AG20443 (cell line): ENCODE measurements at regions not wholly inside any gene's neighbourhood (a gene's known extent, or its start where the extent isn't known, plus 50 kb on each side); places are given as distances from the start of the nearest gene placed in this dataset.
"Not testable (repeated sequence)": the region's sequence is repeated elsewhere in the genome, so short reads cannot be mapped to it uniquely, and the experiment has no call there.

Source experiments
- DNase-seq: peaks from one replicate; pipeline ENCODE4 v3.0.0; 2012; ENCODE audit warnings: low spot score, mixed read lengths

DNA sequence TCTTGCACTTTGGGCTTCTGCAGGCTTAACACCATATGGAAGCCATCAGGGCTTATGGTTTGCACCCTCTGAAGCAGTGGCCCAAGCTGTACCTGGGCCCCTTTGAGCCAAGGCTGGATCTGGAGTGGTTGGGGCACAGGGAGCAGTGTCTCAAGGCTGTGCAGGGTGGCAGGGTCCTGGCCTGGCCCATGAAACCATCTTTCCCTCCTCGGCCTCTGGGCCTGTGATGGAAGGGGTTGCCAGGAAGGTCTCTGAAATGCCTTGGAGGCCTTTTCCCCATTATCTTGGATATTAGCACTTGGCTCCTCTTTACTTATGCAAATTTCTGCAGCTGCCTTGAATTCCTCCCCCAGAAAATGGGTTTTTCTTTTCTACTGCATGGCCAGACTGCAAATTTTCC lies 134.7 kb upstream of the USP9X start:
- no peak for DNase-seq

DNA sequence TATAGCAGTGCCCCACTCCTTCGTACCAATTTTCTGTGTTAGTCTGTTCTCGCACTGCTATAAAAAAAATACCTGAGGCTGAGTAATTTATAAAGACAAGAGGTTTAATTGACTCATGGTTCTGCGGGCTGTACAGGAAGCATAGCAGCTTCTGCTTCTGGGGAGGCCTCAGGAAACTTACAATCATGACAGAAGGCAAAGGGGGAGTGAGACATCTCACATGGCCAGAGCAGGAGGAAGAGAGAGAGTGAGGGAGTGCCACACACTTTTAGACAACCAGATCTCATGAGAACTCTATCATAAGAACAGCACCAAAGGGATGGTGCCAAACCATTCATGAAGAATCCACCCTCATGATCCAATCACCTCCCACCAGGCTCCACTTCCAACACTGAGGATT lies 133.8 kb upstream of the USP9X start:
- DNase-seq = not testable (repeated sequence)

DNA sequence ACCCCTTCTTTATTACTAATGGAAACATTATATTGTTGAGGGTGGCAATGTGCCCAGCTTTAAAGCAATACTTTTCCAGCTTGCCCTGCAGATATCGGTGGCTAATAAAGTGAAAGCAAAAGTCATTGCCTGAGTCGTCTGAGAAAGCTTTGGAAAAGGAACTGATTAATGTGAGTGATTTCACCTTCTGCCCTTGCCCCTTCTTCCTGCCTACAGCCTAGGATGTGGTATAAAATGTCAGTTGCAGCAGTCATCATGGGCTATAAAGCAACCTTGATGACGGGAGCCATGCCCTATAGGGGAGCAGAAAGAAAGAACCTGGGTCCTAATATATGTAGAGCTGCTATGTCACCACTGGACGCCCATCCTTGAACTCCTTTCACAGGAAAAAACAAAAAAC lies 132.4 kb upstream of the USP9X start:
- peak; percentile 14 for DNase-seq

DNA sequence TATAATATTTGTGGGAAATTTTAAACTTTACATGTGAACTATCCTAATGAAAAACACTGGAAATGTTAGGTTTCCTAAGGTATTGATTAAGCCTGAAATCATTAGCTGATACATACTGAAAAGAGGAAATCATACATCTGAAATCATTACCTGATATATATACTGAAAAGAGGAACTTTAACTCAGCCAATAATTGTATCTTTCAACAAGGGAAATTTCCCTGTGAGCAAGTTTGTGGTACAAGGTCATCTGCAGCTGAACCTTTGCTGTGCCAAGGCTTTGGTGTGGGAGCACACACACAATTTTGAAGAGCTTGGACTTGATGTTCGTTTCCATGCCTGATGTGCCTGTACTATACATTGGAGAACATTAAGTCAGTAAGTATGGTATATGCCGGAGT lies 131.9 kb upstream of the USP9X start:
- DNase-seq = no peak

DNA sequence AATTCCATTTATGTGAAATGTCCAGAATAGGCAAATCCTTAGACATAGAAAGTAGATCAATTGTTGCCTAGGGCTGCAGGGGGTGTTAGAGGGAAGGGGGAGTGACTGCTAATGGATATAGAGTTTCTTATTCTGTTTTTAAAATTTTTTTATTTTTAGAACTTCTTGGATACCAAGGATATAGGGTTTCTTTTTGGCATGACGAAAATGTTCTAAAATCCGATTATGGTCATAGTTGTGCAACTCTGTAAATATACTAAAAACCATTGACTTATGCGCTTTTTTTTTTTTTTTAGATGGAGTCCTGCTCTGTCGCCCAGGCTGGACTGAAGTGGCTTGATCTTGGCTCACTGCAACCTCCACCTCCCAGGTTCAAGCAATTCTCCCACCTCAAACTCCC lies 125.2 kb upstream of the USP9X start:
- DNase-seq = no peak

DNA sequence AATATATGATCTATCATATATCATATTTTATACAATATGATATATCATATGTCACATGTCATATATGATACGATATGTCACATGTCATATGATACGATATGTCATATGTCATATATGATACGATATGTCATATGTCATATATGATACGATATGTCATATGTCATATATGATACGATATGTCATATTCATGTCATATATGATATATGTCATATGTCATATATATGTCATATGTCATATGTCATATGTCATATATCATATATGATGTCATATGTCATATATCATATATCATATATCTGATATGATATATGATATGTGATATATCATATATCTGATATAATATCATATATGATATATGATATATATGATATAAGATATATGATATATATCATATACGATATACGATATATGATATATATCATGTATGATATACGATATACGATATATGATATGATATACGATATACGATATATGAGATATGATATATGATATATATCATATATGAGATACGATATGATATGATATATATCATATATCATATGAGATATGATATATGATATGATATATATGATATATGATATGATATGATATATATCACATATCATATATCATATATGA lies 122.3 kb upstream of the USP9X start:
- no peak for DNase-seq

DNA sequence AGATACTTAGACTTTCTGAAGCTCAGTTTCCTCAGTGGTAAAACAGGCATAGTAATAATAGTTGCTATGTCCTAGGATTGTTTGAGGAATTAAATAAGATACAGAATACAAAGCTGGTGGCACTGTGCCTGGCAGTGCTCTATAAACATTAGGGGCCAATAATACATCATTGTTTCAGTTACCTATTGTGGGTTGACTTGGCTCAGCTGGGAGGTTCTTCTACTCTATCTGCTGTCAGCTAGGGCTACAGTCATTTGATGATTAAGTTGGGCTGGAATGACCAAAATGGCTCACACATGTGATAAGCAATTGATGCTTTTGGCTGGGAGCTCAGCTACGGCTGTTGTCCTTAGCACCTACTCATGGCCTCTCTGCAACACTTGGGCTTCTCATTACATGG lies 121.2 kb upstream of the USP9X start:
- DNase-seq = no peak

DNA sequence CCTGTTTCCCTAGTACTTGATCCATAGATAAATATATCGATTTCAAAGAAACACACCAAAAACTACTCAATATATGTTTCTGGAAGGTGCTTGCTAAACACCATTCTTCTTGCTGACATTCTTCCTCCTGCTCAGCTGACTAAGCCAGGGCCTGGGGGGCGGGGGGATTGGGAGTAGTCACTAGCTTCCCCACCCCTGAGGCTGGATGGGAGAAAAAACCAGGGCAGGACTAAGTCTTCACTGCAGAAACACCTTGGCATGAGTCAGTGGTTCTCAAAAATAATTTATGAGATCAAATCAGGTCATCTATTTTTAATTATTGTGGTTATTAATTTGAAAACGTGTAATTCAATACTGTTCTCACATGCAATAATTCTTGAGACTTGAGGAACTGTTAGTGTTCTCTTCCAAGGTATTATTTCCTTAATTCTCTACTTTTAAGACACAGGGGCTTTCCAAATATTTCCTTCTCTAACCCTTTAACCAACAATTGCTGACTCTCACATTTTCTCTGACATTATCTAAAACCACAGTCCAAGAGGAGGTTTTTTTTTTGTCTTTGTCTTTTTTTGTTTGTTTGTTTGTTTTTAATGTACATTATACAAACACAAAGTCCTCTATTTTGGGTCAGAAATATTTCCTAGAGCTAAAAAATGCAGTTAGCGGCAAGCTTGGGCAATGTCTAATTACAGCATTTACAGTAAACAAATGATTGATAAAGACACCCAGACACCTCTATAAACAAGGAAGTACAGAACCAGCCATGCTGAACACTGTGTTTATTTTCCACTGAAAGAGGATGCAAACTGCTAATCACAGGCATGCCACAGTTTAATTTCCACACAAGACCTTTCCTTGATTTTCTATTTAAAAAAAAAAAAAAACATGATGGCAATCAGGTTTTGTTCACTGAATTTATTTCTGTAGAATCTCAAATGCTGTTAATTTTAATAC lies 120.3 kb upstream of the USP9X start:
- DNase-seq = no peak

DNA sequence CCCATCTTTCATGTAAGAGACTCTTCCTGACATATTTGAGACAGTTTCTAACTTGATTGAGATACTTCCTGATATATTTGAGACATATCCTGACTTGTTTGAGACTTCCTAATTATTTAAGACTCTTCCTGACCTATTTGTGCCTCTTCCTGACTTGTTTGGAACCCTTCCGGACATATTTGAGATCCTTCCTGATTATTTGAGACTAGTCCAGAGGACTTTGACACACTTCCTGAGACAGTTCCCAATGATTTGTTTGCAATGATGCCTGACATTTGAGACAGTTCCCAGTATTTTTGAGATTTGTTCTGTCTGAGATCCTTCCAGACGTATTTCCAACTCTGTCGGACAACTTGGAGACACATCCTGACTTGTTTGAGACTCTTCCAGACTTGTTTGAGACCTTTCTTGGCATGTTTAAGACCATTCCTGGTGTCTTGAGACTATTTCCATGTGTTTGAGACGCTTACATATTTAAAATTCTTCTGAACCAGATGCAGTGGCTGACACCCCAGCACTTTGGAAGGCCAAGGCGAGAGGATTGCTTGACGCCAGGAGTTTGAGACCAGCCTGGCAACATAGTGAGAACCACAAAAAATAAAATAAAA lies 118.9 kb upstream of the USP9X start:
- DNase-seq = no peak

DNA sequence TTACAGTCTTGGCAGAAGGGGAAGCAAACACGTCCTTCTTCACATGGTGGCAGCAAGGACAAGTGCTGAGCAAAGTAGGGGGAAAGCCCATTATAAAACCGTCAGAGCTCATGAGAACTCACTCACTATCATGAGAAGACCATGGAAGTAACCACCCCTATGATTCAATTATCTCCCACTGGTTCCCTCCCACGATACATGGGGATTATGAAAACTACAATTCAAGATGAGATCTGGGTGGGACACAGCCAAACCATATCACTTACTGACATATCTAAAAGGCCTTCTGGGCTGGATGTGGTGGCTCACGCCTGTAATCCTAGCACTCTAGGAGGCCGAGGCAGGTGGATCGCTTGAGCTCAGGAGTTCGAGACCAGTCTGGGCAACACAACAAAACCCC lies 117.1 kb upstream of the USP9X start:
- DNase-seq = no peak

DNA sequence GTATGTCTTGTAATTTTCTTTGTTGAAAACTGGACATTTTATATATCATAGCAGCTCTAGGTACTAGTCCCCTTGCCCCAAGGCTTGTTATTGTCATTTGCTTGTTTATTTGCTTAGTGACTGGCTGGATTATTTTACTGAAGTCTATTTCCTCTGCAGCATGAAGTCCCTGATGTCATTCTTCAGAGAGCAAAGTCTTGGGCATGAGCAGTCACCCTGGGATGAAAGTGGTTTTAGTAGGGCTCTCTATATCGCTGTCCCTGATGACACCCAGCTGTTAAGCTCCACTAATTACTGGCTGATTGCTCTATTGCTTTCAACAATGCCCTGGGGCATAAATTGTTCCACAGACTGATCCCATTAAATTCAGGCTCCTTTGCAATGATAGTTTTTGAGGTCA lies 113.5 kb upstream of the USP9X start:
- DNase-seq = no peak

DNA sequence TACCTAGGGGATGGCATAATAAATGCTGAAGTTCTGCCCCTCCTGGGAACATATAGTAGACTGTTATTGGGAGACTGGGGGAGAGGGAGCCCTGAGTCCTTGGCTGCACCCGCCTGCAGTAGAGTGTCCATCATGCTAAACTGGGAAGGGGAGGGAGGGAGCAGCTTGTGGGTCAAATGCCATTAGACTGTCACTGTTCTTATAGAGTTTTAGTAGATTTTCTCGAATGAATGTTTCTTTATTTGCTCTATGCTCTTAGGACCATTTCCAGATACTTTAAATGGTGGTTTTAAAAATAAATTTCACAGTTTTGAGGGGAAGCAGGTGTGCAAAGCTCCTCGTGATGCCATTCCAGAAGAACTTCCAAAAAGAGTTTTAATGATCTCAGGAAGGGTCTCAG lies 111.6 kb upstream of the USP9X start:
- no peak for DNase-seq

DNA sequence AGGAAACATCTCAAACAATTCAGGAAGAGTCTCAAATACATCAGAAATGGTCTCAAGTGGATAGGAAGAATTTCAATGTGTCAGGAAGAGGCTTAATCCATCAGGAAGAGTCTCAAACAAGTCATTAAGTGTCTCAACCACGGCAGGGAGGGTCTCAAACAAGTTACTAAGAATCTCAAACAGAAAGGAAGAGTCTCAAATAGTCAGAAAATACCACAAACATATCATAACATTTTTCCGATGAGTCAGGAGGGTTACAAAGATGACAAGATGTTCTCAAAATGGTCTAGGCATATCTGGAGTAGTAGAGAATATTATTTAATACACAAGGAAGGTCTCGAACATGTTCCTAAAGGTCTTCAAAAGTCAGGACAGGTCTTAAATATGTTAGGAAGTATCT lies 109.3 kb upstream of the USP9X start:
- no peak for DNase-seq

DNA sequence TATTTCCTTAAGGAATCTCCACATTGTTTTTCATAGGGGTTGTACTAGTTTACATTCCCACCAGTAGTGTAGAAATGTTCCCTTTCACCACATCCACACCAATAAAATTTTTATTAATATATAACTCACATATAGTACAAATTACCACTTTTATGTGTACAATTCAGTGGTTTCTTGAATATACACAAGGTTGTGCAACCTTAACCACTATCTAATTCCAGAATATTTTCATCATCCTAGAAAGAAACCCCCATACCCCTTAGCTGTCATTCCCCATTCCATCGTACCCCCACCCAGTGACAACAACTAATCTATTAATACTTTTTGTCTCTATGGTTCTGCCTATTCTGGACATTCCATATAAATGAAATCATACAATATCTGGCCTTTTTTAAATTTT lies 108.3 kb upstream of the USP9X start:
- no peak for DNase-seq

DNA sequence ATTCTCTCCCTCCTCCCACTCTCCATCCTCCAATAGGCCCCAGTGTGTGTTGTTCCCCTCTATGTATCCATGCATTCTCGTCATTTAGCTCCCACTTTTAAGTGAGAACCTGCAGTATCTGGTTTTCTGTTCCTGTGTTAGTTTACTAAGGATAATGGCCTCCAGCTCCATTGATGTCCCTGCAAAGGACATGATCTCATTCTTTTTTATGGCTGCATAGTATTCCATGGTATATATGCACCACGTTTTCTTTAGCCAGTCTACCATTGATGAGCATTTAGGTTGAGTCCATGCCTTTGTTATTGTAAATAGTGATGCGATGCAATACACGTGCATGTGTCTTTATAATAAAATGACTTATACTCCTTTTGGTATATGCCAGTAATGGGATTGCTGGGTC lies 100.3 kb upstream of the USP9X start:
- no peak for DNase-seq

DNA sequence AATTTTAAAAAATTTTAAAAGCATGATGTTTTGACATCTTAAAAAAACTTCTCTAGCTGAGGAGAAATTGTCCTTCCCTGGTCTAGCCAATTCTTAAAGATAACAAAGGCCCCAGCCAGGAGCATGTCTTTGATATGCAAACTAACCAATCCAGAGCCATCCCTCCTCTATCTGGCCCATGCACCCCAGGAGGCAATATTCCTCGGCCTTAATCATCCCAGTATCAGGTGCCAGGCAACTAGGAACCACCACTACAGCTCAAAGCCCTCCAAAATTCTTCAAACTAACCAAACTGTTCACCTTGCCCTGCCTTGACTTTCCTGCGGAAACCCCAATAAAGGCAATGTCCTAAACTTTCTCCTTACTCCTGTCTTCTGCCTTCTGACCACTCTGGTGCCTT lies 97.8 kb upstream of the USP9X start:
- no peak for DNase-seq

DNA sequence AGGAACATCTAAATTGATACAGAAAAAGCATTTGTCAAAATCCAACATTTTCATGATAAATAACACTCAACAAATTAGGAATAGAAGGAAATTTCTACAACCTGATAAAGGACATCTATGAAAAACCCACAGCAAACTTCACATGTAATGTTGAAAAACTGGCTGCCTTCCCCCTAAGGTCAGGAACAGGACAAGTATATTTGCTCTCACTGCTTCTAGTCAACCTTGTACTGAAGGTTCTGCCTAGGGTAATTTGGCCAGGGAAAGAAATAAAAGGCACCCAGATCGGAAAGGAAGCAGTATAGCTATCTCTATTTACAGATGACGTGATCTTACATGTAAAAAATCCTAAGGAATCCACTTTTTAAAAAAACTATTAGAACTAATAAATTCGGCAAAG lies 97.1 kb upstream of the USP9X start:
- no peak for DNase-seq

DNA sequence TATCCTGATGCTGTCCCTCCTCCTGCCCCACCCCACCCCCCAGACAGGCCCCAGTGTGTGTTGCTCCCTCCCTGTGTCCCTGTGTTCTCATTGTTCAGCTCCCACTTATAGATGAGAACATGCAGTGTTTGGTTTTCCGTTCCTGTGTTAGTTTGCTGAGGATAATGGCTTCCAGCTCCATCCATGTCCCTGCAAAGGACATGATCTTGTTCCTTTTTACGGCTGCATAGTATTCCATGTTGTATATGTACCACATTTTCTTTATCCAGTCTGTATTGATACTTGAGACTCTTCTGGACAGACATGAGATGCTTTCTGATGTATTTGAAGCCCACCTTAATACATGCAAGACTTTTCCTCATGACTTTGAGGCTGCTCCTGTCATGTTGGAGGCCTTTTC lies 91.8 kb upstream of the USP9X start:
- not testable (repeated sequence) for DNase-seq

DNA sequence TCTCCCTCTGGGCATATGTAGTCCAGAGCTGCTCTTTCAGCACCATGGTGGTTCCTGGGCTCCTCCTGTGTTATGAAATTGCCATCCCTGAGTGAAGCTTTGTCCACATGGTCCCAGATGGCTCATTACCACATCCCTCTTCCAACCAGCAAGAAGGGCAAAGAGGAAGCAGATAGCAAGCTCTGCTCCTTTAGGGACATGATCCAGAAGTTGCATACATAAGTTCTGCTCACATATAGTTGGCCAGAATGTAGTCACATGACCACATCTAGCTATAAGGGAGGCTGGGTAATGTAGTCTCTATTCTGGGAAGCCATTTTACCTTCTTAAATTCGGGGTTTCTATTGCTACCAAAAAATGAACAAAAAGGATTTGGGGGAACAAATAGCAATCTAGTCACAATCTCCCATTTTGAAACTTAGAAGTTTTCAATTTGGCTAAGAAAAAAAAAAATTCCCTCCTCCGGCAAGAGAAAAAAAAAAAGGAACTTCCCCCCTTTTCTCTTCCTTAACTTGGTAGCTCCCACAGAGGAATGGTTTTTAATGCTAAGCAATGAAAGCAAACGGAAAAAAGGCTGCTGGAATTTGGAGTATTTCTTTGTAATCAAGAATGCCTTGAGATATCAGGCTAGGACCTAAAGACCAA lies 88.2 kb upstream of the USP9X start:
- DNase-seq = peak; percentile 25

DNA sequence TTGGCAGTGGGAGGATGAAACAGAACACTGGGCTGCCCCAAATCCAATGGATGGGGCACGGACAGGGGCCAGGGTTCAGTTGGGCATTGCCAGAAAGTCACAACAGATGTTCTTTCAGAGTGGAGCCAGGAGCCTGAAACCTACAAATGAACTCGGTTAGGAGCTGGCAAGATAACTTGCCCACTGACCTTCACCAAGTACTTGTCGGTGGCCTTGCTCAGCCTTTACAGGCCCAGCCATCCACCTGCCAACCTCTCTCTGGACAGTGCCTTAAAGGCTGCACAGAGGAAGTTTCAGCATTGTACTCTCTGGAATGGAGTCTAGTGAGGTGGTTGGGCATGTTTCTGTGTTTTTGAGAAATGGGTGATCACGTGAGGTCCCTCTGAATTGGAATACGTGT lies 87.1 kb upstream of the USP9X start:
- no peak for DNase-seq

DNA sequence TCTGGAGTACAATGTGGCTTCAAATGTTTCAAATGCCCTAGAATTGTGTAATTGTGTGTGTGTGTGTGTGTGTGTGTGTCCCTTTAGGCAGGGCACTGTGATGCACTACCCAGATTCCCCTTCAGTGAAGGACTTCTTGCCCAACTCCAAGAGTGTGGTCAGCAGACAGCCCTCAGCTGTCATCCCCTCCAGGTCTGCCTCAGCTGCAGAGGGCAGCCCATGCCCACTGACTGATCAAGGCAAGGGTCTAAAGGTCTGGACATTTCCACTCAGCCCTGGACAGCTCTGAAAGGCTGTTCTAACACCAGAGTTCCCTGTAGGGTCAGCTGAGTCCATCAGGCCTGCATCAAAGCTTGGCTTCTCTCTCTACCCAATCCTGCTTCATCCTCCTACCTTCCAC lies 83.9 kb upstream of the USP9X start:
- no peak for DNase-seq

DNA sequence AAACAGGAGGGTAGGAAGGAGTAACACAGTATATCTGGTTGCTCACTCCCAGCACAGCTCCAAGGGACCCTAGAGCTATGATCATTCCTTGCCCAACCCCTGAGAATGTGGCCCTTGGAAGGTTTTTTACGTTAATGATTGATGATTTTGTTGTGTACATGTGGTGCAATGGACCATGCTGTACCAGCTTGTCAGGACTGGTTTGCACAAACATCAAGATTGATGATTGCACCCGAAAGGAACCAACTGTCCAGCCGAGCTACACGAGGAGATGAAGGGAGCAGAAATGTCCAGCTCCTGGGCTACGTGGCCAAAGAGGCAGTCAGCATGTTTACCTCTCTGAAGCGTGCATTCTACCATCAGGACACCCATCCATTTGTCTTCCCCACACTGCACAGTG lies 83.2 kb upstream of the USP9X start:
- DNase-seq = no peak
